ENCODE measurements at regions not wholly inside any gene's neighbourhood (a gene's known extent, or its start where the extent isn't known, plus 50 kb on each side); places are given as distances from the start of the nearest gene placed in this dataset.

DNA sequence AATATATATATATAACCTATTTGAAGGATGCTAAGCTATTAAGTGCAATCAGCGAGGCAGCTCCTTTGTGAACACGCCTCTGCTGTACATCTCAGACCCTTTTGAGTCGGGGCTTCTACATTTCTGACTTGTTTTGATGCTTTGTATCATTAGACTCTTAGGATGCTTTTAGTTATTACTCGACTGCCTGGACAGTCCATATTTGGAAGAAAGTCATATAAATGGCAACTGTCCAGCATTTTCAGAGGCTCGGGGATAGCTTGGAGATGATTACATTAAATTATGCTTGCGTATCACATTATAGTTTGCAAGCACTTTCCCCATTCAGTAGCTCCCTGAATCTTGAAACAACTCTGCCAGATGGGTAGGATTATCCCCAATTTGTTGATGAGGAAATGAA, 257.9 kb downstream of the PTEN start (continued):
- no peak for TF ChIP-seq NANOG (IDR thresholded peaks at IDR 0.05; ENCODE audit: insufficient read depth, low read depth, low read length, poor library complexity, severe bottlenecking)

Measured in H1 (cell line).